ENCODE measurements at regions not wholly inside any gene's neighbourhood (a gene's known extent, or its start where the extent isn't known, plus 50 kb on each side); places are given as distances from the start of the nearest gene placed in this dataset.
"Not testable (repeated sequence)": the region's sequence is repeated elsewhere in the genome, so short reads cannot be mapped to it uniquely, and the experiment has no call there.

DNA sequence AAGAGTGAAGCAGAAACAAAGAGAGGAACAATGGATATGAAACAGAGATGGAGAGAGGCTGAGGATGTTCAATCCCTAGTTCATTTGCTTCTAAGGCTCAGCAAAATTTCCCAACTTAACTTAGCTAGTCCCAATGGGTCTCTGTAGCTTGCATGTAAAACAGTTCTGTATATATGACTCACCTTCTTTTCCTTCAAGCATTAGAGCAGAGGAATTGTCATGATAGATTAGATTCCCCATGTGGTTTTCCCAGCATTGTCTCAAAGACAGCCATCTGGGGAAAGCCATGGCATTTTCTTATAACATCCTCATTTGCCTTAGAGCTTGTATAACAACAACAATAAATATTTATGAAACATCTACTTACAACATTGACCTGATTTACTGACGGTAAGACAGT lies 93.9 kb upstream of the GATB start:
- DNase-seq (ENCODE audit: low read depth, low spot score): peak; percentile 19

- no peak for DNase-seq (ENCODE audit: low read depth, low spot score)
Measured at GRCh38 chr4:151853034-151853433, 92.2 kb upstream of the GATB start.

GRCh38 chr4:151852202-151852601 lies 91.4 kb upstream of the GATB start:
- no peak for DNase-seq (ENCODE audit: low read depth, low spot score)

DNA sequence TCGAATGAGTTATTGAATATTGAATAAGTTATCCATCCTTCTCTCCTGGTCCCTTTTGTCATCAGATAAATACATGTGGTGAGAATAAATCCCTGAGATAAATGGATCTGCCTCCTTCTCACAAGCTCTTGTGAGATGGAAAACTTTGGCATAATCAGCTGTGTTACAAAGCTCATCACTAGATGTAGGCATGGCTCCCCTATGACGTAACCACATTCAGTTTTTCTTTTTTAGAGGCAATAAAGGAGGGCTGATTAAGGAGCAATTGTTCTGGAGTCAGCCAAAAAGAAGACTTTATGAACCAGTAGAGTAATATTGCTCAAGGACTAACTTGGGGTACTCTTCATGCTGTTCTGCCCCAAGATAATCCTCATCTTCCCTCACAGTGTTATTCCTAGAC lies 90.5 kb upstream of the GATB start:
- no peak for DNase-seq (ENCODE audit: low read depth, low spot score)

GRCh38 chr4:151850791-151851213 lies 90.0 kb upstream of the GATB start:
- DNase-seq (ENCODE audit: low read depth, low spot score): no peak

DNA sequence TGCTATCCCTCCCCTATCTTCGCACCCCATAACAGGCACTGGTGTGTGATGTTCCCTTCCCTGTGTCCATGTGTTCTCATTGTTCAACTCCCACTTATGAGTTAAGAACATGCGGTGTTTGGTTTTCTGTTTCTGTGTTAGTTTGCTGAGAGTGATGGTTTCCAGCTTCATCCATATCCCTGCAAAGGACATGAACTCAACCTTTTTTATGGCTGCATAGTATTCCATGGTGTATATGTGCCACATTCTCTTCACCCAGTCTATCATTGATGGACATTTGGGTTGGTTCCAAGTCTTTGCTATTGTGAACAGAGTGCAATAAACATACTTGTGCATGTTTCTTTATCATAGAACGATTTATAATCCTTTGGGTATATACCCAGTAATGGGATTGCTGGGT lies 84.7 kb upstream of the GATB start:
- DNase-seq (ENCODE audit: low read depth, low spot score): not testable (repeated sequence)

GRCh38 chr4:151842430-151843079 lies 81.7 kb upstream of the GATB start:
- no peak for DNase-seq (ENCODE audit: low read depth, low spot score)

DNA sequence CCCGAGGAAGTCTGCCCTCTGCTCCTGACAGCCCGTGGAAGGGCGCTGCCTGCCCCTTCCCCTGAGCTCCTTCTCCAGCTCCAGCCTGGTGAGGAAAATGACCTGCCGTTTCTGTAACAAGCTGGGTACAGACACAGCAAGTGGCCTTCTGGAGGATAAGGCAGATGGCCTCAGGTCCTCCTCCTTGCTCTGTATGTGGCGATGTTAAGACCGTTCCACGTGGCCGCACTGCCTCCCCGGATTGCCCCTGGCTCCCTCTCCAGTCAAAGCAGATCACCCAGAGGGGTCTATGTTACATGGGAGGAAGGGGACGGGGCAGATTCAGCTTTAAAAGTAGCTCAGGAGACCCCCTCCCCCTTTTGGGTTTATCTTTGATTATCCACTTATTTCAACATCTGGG lies 80.3 kb upstream of the GATB start:
- DNase-seq (ENCODE audit: low read depth, low spot score): no peak

DNA sequence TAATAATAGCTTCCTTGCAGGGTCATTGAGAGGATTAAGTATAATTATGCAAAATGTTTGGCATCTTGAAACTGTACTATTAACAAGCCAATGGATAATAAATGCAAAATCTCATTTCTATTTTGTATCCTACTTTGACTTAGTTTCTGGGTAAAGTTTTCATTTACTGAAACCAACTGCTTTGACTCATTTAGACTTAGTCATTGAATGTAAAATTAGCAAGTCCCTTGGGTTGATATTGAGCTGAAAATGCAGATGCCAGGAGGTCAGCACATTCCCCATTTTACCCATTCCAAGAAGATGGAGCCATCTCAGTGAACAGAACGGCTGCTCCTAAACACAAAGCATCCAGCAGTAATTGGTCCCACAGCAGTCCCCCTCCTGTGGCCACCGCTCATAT lies 74.7 kb upstream of the GATB start:
- no peak for DNase-seq (ENCODE audit: low read depth, low spot score)

- no peak for DNase-seq (ENCODE audit: low read depth, low spot score)
Measured at GRCh38 chr4:151833174-151833573, 72.4 kb upstream of the GATB start.

- DNase-seq (ENCODE audit: low read depth, low spot score): no peak
Measured at GRCh38 chr4:151831526-151831925, 70.7 kb upstream of the GATB start.

DNA sequence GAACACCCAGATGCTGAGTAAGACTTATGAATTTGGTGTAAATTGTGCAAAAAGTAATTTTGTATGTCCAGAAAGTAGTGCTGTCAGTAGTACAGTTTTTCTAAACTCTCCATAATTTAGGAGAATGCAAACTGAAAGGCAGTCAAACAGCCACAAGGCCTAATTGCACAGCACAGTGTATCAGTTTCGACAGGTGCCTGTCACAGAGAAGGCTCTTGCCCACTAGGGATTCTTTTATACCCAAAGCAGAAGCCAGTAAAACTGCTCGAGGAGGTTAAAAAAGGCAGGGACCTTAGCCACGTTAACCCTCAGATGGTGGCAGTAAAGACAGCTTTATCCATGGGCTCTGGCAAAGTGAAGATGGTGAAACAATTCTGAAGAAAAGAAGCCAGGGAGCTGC lies 69.4 kb upstream of the GATB start:
- no peak for DNase-seq (ENCODE audit: low read depth, low spot score)

GRCh38 chr4:151829309-151829708 lies 68.5 kb upstream of the GATB start:
- no peak for DNase-seq (ENCODE audit: low read depth, low spot score)

DNA sequence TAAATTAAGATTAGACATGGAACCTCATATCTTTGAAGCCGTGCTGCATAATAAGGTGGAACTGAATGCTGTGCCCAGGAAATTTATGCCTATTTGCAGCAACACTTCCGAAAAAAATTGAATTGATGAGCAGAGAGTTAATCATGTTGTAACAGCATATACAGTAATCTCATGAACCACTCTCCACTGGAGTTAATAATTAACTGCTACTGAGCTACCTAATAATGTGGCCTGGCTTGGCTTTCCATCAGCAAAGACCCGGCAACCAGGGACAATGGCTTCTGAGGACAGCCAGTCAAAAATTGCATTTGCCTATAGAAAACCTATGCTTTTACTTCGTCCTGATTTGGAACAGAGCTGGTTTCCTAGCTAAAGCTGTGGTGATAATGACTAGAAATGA lies 63.8 kb upstream of the GATB start:
- no peak for DNase-seq (ENCODE audit: low read depth, low spot score)

DNA sequence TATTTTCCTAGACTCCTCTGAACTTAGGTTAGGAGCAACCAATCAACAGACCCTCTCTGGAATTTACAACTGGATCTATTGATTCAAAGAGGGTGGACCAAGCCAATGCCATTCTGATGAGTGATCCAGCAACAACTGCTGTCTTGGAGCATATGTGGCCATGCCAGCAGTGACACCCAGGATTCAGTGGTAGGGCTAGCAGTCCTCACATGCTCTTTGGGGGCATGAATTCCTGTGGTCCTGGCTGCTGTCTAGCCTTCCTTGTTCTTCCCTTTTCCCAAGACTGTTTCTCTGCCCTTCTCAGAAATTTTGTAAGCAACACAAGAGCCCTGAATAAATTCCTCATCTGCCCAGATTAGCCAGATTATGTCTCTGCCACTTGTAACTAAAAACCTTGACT lies 61.5 kb upstream of the GATB start:
- no peak for DNase-seq (ENCODE audit: low read depth, low spot score)

GRCh38 chr4:151820004-151820403 lies 59.2 kb upstream of the GATB start:
- no peak for DNase-seq (ENCODE audit: low read depth, low spot score)

- no peak for DNase-seq (ENCODE audit: low read depth, low spot score)
Measured at GRCh38 chr4:151811403-151811802, 50.6 kb upstream of the GATB start.
